Chondrocyte (in vitro differentiated cells): ENCODE measurements at regions not wholly inside any gene's neighbourhood (a gene's known extent, or its start where the extent isn't known, plus 50 kb on each side); places are given as distances from the start of the nearest gene placed in this dataset.

ENCODE experiments used
- DNase-seq: peaks from one replicate; pipeline ENCODE4 v3.0.0; 2021; ENCODE audit warnings: mixed read lengths, low spot score
- H3K27ac Mint-ChIP-seq: one replicate; pipeline ENCODE4 v1.8.0; 2021; ENCODE audit warnings: mild to moderate bottlenecking, moderate library complexity, mixed read lengths; ENCODE audit not compliant: unreplicated experiment
- H3K27me3 Mint-ChIP-seq: 2 replicates; pipeline ENCODE4 v1.8.0; 2021; ENCODE audit warnings: low read depth, mixed read lengths
- H3K36me3 Mint-ChIP-seq: 2 replicates; pipeline ENCODE4 v1.8.0; 2021; ENCODE audit warnings: low read depth, mixed read lengths
- H3K4me1 Mint-ChIP-seq: 2 replicates; pipeline ENCODE4 v1.8.0; 2021; ENCODE audit warnings: low read depth, mild to moderate bottlenecking, mixed read lengths
- H3K4me3 Mint-ChIP-seq: one replicate; pipeline ENCODE4 v1.8.0; 2021; ENCODE audit warnings: mild to moderate bottlenecking, moderate library complexity, mixed read lengths; ENCODE audit not compliant: unreplicated experiment
- H3K9me3 Mint-ChIP-seq: 2 replicates; pipeline ENCODE4 v1.8.0; 2021; ENCODE audit warnings: low read depth, mixed read lengths
- TF ChIP-seq, protein P1 (sequence below): fragments of 200-600 bp; sonication (generic); IDR thresholded peaks from 2 replicates; pipeline ENCODE4 v1.5.0; 2021; ENCODE audit warnings: antibody characterized with exemption, mild to moderate bottlenecking, moderate library complexity

- H3K9me3 Mint-ChIP-seq, result peaks cover 15% of the 10 kb centered on the region
- H3K4me1 Mint-ChIP-seq, result no peaks in the 10 kb centered on the region
- H3K36me3 Mint-ChIP-seq, result no peaks in the 10 kb centered on the region
- TF ChIP-seq, protein P1, sequence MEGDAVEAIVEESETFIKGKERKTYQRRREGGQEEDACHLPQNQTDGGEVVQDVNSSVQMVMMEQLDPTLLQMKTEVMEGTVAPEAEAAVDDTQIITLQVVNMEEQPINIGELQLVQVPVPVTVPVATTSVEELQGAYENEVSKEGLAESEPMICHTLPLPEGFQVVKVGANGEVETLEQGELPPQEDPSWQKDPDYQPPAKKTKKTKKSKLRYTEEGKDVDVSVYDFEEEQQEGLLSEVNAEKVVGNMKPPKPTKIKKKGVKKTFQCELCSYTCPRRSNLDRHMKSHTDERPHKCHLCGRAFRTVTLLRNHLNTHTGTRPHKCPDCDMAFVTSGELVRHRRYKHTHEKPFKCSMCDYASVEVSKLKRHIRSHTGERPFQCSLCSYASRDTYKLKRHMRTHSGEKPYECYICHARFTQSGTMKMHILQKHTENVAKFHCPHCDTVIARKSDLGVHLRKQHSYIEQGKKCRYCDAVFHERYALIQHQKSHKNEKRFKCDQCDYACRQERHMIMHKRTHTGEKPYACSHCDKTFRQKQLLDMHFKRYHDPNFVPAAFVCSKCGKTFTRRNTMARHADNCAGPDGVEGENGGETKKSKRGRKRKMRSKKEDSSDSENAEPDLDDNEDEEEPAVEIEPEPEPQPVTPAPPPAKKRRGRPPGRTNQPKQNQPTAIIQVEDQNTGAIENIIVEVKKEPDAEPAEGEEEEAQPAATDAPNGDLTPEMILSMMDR, result no peak
- H3K27me3 Mint-ChIP-seq, result no peaks in the 10 kb centered on the region
- no peak overlapping the region for H3K4me3 Mint-ChIP-seq
- no peak overlapping the region for H3K27ac Mint-ChIP-seq
- DNase-seq, result no peak
Measured at GRCh38 chr4:137029026-137029425, 503.3 kb downstream of the PCDH18 start.

DNA sequence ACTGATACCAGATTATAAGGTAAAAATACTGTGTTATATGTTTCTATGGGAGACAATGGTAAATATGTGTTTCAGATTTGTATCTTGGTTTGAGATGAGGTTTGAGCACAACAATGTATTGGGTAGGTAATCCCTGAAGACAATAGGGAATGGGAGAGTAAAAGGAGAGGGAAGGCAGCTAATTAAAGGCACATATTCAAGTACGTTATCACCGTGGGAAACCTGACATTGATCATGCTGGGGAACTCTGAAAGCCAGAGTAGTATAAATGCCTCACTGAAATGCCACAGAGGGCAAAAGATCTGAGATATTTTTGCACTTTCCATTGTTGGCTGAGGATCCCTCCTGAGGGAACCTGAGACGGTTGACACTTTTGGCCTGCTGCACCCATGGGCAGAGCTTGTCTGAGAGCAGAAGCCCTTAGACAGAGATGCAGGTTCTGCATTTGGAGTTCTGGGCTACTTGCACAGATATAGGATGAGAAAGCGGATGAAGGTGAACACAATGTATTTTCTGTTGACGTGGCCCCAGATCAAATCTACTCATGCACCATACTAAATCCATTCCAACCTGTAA lies 506.7 kb downstream of the PCDH18 start:
- Mint-ChIP-seq H3K27ac (no peak overlapping the region), H3K27me3 (no peaks in the 10 kb centered on the region), H3K9me3 (peaks cover 3% of the 10 kb centered on the region), H3K36me3 (no peaks in the 10 kb centered on the region), H3K4me1 (no peaks in the 10 kb centered on the region), H3K4me3 (no peak overlapping the region)
- DNase-seq, result no peak
- TF ChIP-seq, protein P1, result no peak

DNA sequence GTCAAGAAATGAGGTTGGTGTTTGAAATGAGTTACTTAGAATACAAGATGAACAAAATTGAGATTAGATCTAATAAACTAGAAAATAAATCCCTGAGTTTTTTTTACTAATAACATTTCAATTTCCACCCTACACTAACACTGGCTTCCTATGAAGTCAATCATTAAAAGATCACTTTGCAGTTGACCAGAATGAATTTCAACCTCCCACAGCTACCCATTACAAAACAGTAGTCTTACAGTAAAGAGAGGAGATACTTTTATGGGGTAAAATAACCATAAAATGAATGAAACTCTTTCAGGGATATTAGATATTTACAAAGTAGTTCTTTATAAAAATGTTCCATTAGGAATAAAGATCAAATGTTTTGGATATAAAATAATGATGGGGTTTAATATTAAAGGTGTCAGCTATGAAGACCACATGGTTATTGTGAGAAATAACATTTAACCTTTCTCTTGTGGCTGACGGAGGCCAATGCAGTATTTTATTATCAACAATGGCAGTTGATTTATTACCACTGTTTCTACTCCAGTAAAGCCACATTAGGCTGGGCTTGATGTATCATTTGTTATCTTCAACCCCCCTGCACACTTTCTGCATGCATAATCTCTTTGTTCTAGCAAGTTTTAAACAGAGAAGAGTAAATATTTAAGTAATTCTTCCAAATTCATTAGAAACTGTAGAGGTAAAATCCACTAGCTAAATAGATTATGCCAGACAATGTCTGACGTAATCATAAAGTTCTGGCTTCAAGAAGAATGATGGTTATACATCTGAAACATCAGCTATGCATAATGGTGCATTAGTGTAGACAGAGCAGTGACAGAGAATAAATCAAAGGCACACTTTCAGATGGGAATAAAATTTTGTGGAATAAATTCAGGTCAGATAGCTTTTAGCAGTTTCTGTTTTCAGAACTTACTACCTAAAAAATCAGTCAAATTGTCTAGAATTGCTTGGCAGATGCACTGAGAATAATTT lies 516.6 kb downstream of the PCDH18 start:
- Mint-ChIP-seq H3K4me3 (no peak overlapping the region), H3K9me3 (no peaks in the 10 kb centered on the region), H3K27ac (no peak overlapping the region), H3K36me3 (no peaks in the 10 kb centered on the region), H3K27me3 (no peaks in the 10 kb centered on the region), H3K4me1 (no peaks in the 10 kb centered on the region)
- DNase-seq, result no peak
- TF ChIP-seq, protein P1, result no peak

DNA sequence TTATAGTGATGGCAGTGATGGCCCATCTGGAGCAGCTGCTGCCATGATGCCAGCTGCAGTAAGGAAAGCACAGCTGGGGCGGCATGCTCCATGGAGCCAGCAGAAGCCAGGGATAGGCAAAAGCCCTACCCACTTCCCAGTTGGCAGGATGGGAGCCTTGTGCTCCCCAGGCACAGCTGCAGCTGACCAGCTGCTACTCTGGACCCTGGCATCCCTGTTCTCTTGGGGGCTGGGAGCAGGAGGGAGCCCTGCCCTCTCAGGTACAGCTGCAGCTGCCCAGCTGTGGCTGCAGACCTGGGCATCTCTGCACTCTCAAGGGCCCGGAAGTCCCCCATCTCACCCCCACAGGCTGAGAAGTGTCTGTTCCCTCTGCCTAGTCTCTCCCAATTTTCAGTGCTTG lies 531.9 kb downstream of the PCDH18 start:
- Mint-ChIP-seq H3K27ac (no peak overlapping the region), H3K27me3 (no peaks in the 10 kb centered on the region), H3K9me3 (peaks cover 20% of the 10 kb centered on the region), H3K4me1 (no peaks in the 10 kb centered on the region), H3K4me3 (no peak overlapping the region), H3K36me3 (peaks cover 1% of the 10 kb centered on the region)
- TF ChIP-seq, protein P1, result no peak
- DNase-seq, result peak; percentile 47

GRCh38 chr4:136992032-136992431 lies 540.3 kb downstream of the PCDH18 start:
- peaks cover 23% of the 10 kb centered on the region for H3K9me3 Mint-ChIP-seq
- no peaks in the 10 kb centered on the region for H3K27me3 Mint-ChIP-seq
- H3K4me3 Mint-ChIP-seq, result no peak overlapping the region
- TF ChIP-seq, protein P1, result no peak
- H3K27ac Mint-ChIP-seq, result no peak overlapping the region
- DNase-seq, result no peak
- H3K36me3 Mint-ChIP-seq, result peaks cover 2% of the 10 kb centered on the region
- H3K4me1 Mint-ChIP-seq, result no peaks in the 10 kb centered on the region
